ENCODE measurements at regions not wholly inside any gene's neighbourhood (a gene's known extent, or its start where the extent isn't known, plus 50 kb on each side); places are given as distances from the start of the nearest gene placed in this dataset.

DNA sequence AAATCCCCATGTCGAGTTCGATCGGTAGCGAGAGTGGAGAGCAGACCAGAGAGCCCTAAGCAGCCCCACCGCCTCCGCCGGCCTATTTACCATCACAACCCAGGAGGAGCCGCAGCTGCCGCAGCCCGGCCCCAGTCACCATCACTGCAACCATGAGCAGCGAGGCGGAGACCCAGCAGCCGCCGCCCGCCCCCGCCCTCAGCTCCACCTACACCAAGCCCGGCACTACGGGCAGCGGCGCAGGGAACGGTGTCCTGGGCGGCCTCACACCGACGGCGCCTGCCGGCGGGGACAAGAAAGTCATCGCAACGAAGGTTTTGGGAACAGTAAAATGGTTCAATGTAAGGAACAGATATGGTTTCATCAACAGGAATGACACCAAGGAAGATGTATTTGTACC, 89.5 kb upstream of the TPM1 start:
- no peak for DNase-seq (ENCODE audit: low read depth)
- TF ChIP-seq, protein P1, sequence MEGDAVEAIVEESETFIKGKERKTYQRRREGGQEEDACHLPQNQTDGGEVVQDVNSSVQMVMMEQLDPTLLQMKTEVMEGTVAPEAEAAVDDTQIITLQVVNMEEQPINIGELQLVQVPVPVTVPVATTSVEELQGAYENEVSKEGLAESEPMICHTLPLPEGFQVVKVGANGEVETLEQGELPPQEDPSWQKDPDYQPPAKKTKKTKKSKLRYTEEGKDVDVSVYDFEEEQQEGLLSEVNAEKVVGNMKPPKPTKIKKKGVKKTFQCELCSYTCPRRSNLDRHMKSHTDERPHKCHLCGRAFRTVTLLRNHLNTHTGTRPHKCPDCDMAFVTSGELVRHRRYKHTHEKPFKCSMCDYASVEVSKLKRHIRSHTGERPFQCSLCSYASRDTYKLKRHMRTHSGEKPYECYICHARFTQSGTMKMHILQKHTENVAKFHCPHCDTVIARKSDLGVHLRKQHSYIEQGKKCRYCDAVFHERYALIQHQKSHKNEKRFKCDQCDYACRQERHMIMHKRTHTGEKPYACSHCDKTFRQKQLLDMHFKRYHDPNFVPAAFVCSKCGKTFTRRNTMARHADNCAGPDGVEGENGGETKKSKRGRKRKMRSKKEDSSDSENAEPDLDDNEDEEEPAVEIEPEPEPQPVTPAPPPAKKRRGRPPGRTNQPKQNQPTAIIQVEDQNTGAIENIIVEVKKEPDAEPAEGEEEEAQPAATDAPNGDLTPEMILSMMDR (IDR thresholded peaks at IDR 0.05; ENCODE audit: control insufficient read depth, insufficient read depth, low read depth, low read length, missing control alignments): no peak
- no peak overlapping the region for H3K4me3 ChIP-seq (ENCODE audit: control insufficient read depth, low read depth, low read length)

DNA sequence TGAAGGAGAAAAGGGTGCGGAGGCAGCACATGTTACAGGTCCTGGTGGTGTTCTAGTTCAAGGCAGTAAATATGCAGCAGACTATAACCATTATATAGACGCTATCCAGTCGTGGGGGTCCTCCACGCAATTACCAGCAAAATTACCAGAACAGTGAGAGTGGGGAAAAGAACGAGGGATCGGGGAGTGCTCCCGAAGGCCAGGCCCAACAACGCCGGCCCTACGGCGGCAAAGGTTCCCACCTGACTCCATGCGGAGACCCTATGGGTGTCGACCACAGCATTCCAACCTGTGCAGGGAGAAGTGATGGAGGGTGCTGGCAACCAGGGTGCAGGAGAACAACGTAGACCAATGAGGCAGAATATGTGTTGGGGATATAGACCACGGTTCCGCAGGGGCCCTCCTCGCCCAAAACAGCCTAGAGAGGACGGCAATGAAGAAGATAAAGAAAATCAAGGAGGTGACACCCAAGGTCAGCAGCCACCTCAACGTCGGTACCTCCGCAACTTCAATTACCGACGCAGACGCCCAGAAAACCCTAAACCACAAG, 89.0 kb upstream of the TPM1 start:
- H3K4me3 ChIP-seq (ENCODE audit: control insufficient read depth, low read depth, low read length): no peak overlapping the region
- DNase-seq (ENCODE audit: low read depth): no peak
- TF ChIP-seq, protein P1 (IDR thresholded peaks at IDR 0.05; ENCODE audit: control insufficient read depth, insufficient read depth, low read depth, low read length, missing control alignments): no peak

DNA sequence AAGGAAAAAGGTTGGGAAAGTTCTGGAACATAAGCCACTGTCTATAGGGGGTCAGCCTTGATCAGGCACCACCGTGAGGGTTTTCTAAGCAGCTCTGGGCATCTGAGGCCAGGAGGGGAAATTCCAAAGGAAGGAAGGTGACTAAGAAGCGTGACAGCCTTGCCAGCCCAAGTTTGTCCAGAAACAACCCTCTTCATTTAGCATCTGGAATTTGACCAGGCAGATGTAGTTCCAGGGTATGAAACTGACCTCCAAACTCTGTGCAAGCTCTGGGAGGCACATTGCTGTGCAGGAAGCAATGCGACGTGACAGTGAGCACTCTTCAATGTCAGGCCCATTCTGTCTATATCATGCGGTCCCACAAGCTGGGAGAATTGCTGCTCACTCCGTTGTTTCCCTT, 85.4 kb upstream of the TPM1 start:
- no peak for DNase-seq (ENCODE audit: low read depth)
- no peak overlapping the region for H3K4me3 ChIP-seq (ENCODE audit: control insufficient read depth, low read depth, low read length)
- TF ChIP-seq, protein P1 (IDR thresholded peaks at IDR 0.05; ENCODE audit: control insufficient read depth, insufficient read depth, low read depth, low read length, missing control alignments): no peak

DNA sequence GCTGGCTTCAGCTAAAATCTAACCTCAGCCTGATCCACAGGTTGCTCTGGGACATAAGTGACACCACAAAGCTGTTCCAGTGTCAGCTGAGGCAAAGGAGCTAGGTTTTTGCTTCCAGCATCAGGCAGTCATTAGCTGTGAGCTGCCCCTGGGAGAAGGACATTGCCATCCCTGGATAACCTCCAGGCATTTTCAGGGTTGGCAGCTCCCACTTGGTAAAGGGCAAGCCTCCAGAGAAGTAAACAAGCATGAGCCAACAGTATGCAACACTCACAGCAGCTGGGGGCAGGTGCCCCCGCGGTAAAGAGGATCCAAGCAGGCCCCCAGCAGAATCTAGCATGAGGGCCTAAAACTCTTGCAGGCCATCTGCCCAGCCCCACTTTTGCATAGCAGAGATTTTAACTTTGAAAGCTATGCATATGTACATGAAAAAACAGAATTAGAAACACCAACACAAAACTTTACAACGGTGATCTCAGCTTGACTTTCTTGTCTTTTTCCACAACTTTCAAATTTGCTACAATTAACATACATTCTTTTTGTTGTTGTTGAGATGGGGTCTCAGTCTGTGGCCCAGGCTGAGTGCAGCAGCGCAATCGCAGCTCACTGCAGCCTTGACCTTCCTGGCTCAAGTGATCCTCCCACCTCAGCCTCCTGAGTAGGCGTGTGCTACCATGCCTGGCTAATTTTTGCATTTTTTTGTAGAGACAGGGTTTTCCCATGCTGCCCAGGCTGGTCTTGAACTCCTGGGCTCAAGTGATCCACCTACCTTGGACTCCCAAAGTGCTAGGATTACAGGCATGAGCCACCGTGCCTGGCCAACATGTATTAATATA, 83.8 kb upstream of the TPM1 start:
- DNase-seq (ENCODE audit: low read depth): no peak
- H3K4me3 ChIP-seq (ENCODE audit: control insufficient read depth, low read depth, low read length): no peak overlapping the region
- TF ChIP-seq, protein P1 (IDR thresholded peaks at IDR 0.05; ENCODE audit: control insufficient read depth, insufficient read depth, low read depth, low read length, missing control alignments): no peak

DNA sequence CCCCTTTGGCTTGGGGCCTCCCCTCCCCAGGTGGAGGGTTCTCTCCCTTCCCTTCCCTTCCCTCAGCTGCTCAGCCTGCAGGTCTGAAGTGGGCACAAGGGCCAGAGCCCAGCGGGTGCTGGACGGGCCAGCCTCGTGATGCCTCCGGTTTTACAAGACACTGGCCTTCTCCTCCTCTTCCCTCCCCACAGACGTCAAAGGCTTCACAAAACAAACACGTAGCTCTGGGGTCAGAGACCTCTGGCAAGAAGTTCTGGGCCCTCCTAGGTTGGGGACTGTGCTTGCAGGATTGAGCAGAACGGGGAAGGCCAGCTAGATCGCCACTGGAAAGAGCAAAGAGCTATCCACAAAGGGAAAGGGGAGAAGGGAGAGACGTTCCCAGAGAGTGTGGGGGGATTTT, 81.4 kb upstream of the TPM1 start:
- DNase-seq (ENCODE audit: low read depth): no peak
- H3K4me3 ChIP-seq (ENCODE audit: control insufficient read depth, low read depth, low read length): no peak overlapping the region
- TF ChIP-seq, protein P1 (IDR thresholded peaks at IDR 0.05; ENCODE audit: control insufficient read depth, insufficient read depth, low read depth, low read length, missing control alignments): no peak

DNA sequence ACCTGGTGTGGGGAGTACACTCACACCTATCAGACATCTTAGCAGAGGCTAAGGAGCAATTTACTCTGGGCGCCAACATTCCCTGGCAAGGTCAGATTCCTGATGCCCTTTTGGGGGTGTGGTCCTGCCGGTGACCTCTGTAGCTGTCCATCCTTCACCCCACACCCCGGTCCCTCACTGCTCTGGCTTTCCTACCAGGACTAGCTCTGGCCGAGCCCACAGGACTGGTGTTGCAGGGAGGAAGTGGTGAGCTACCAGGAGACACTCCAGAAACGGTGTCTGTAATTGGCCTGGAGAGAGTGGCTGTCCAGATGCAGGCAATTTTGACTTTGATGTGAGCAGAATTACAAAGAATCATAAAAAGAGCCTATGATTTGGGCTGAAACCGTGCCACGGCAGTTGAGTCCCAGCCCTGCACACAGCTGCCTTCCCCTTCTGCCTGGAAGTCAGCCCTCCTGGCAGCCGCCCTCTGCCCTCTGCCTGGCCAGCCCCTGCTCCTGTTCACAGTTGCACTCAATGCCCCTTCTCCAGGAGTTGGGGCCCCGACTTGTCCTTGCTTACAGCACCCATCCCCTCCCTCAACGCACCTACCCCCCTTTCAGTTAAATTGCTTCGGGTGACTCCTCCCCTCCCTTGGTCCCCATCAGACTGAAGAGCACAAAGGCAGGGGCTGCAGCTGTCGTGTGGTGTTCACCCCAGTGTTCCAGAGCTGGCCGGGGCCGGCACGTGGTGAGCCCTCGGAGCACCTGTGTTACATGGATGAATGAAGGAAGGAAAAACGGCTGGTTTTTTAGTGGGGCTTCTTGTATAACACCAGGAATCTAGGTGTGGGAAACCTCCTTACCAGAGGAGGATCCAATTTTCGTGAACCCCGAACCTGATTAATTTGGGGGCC, 80.2 kb upstream of the TPM1 start:
- no peak for DNase-seq (ENCODE audit: low read depth)
- TF ChIP-seq, protein P1 (IDR thresholded peaks at IDR 0.05; ENCODE audit: control insufficient read depth, insufficient read depth, low read depth, low read length, missing control alignments): no peak
- no peak overlapping the region for H3K4me3 ChIP-seq (ENCODE audit: control insufficient read depth, low read depth, low read length)

Data from AG09309 (cell line).